ENCODE measurements at regions not wholly inside any gene's neighbourhood (a gene's known extent, or its start where the extent isn't known, plus 50 kb on each side); places are given as distances from the start of the nearest gene placed in this dataset.

DNA sequence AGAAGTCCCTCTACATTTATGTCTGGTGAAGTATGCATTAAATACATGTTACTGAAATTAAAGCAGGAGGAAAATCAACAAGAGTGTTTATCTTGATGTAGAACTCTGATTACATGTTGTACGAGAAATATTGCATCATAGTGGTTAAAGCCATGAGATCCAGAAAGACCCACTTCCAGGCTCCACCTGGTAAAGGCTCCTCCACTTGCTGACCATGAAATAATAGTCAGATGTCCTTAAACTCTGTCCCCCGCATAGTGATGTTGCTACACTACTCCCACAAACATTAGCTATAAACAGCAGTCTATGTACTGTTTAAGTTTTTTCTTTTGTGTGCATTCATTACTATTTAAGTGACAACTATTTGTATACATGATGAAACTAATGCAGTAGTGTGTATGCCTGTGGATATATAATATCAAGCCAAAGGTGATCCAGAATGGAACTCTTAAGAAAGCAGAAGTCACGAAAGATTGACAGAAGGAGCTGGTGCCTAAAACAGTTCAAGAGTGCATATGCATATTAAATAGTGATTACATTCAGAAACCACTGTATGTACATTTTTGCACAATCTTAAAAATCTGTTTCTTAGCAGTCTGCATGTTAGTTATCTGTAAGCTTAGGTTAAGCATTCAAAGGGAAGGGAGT lies 264.4 kb upstream of the KCNMB2 start:
- no peak for DNase-seq (ENCODE audit: low spot score)

- DNase-seq (ENCODE audit: low spot score): no peak
These were observed 263.4 kb upstream of the KCNMB2 start for GRCh38 chr3:178272841-178273240.

- no peak for DNase-seq (ENCODE audit: low spot score)
These were observed 261.5 kb upstream of the KCNMB2 start for GRCh38 chr3:178274711-178275110.

- DNase-seq (ENCODE audit: low spot score): no peak
These were observed 260.9 kb upstream of the KCNMB2 start for GRCh38 chr3:178275311-178275710.

DNA sequence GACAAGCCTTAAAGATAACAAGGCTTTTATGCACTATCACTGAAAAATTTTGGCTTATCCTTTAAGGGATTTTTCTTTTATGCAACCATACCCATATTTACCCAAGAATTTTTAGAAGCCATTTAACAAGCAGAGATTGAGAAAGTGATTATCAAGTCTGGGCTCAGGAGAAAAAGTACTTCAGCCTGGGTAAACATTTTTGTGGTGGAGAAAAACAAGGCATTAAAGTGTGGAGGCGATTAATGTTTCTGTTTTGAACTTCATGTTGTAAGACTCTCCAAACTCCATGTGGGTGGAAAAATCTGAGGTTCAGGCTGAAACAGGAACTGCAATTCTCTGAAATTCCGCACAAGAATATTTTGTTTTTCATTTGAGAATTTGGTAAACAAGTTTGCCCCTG lies 260.4 kb upstream of the KCNMB2 start:
- DNase-seq (ENCODE audit: low spot score): no peak

- no peak for DNase-seq (ENCODE audit: low spot score)
These were observed 258.6 kb upstream of the KCNMB2 start for GRCh38 chr3:178277605-178278004.

- no peak for DNase-seq (ENCODE audit: low spot score)
These were observed 252.7 kb upstream of the KCNMB2 start for GRCh38 chr3:178283561-178283960.

GRCh38 chr3:178284181-178284580 lies 252.1 kb upstream of the KCNMB2 start:
- DNase-seq (ENCODE audit: low spot score): no peak

- no peak for DNase-seq (ENCODE audit: low spot score)
These were observed 248.2 kb upstream of the KCNMB2 start for GRCh38 chr3:178288074-178288473.

DNA sequence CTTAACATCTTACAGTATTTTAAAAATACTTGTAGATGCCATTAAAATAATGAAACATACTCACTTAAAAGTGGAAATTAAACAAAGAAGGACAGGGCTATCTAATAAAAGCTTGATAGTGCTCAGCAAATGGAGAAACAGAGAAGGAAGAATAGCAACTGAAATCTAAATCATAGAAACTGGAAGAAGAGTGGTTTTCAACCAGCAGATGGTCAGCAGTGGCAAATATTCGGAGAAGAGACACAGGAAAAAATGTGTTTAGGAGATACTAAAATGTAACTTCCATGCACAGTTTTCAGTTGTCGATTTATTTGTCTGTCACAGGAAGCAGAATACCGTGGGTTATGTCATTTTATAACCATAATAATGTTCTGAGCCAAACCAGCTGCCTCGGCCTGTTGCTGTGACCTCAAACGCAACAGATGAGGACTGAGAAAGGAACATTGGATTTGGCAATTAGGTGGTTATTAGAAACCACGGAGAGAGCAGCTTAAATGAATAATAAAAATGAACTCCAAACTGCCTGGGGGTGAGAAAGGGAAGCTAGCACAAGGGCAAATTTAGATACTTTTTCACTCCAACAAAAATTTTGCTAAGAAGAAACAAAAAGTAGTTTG lies 246.6 kb upstream of the KCNMB2 start:
- DNase-seq (ENCODE audit: low spot score): no peak

DNA sequence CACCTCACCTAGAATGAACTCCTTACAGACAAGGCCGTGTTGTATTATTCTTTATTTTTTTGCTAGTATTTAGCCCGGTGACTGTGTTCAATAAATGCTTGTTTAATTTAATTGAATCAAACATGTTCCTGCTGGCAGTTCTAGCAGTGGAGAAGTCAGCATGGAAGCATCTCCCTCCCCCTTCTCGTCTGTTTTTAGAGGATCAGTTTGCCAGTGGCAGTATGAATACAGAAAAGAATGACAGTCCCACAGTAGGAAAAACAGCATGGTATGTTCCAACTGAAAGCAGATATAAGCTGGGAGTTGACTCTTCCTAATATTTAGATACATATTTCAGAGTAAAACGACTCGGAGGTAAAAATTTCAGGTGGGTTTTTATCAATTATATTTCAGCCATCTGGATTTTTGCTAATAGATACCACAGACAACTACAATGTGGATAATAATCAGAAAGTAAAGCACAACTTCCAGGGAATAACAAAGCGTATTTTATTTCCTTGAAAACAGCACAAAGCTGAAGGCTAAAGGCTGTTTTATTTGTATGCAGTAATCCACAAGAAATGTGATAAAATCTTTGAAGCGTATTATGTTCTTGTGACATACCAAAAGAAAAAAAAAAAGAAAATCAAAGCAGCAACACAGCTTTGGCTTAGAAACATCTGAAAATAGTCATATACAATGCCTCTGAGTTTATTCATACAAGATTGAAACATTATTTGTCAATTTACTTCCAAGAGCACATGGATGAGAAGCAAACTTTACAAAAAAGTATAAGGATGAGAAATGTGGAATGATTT lies 244.5 kb upstream of the KCNMB2 start:
- no peak for DNase-seq (ENCODE audit: low spot score)

DNA sequence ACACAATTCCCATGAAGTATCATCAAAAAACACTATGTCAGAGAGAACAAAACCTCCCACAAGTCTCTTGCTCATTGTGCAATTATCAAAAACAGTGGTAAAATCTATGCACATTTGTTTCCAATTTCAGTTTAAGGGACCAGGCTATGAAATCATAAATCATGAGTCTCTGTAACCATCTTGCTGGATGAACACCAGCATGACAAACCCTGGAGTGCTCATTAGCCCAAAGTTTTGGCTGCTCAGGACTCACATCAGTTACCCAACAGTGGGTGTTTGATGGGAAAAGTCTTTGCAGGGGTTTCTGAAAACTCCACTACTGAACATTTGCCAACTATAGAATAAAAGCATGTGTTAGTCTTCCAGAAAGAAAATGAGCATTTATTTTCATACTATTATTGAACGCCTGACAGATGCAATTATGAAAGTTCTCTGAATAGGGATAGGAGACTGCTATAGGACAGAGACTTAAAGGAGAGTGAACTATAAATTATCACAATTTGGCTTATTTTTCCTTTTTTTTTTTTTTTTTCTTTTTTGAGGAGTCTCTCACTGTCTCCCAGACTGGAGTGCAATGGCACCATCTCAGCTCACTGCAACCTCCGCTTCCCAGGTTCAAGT lies 240.8 kb upstream of the KCNMB2 start:
- no peak for DNase-seq (ENCODE audit: low spot score)

DNA sequence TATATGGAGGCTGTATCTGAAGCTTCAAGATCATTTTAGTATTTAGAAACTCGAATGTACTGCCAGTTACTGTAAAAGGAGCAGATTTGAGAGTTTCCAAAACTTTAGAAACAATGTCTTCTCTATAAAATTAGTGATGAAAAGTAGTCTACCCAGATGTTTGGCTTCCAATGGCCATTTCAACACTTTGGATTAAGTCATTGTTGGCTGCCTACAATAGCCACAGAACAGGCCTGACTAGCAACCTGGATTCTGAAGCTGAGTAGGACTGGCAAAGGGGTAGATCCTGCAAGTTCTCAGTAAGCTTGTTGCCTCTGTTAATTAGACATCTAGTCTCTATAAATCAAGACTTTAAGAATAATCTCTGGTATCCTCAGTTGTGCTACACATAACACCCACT lies 239.0 kb upstream of the KCNMB2 start:
- no peak for DNase-seq (ENCODE audit: low spot score)

GRCh38 chr3:178297740-178298139 lies 238.5 kb upstream of the KCNMB2 start:
- DNase-seq (ENCODE audit: low spot score): no peak

- no peak for DNase-seq (ENCODE audit: low spot score)
These were observed 235.7 kb upstream of the KCNMB2 start for GRCh38 chr3:178300441-178300959.

DNA sequence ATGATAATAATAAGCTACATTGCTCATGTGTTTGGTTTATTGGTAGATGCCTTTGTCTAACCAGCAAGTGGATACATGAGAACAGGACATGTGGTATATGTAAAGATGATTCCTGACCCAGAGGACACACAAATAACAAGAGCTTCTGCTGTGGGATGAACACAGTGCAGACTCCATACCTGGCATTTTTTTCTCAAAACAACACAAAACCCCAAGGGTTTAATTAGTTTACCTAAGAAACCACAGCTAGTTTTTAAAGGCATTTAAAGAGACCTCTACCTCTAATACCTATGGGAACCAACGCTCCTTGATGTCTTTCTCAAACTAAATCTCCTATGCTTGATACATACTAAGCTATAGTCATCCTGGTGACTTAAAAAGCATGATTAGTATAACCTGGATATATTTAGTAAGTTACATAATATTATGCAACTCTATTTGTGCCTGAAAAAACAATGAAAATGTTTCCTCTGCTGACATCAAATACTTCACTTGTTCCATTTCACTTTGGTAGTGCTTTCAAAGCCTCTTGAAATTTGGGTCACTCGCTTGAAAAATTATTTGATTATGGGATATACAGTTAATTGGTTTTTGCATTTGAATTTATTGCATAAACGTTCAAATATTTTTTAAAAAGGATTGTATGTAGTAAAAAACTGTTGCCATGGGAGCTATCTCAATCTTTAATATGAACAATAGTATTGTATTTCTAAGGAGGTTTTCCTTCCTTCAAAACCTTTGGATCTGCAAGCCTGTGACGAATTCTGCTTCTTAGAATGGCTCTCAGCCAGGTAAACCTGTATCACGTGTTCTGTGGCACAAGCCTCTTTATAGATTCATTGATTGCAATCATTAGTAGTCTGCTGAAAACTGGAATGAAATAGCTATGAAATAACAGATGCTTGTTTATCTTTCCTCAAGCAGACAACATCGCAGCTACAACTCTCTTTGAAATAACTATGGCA lies 233.0 kb upstream of the KCNMB2 start:
- DNase-seq (ENCODE audit: low spot score): no peak

GRCh38 chr3:178304758-178305467 lies 231.3 kb upstream of the KCNMB2 start:
- DNase-seq (ENCODE audit: low spot score): no peak

- no peak for DNase-seq (ENCODE audit: low spot score)
These were observed 229.7 kb upstream of the KCNMB2 start for GRCh38 chr3:178306432-178307115.

DNA sequence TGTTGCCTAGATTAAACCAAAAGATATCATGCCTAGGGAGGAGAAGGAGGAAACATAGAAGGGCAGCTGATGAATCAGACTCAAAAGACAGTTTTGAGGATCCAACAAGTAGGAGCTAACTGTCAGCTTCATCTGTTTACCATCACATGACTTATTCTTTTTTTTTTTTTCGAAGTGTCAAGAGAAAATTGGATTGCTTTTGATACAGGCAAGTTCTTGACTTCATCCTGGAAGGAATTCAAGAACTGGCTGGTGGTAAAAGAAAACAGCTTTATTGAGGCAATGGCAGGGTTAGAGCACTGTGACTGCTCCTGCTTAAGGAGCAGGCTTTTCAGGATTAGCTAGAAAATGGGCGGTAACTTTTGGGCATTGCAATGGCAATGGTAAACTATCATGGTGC lies 227.5 kb upstream of the KCNMB2 start:
- DNase-seq (ENCODE audit: low spot score): no peak

DNA sequence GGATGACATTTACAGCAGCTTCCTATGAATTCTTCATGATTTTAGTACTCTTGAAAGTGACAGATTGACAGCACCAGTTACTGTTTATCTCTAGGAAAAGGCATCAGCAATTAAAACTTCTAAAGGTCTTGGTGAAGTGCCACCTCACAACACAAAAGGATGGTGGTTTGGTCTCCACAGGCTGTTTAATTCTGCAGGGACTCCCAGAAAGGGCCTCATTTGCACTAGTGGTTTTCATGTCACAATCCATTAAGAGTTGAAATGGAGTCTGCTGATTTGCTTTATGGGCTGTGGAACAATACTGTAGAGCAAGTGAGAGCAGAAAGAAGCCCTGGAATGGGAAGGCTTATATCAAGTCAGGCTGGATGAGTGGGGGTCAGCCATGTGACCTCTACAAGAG lies 225.3 kb upstream of the KCNMB2 start:
- no peak for DNase-seq (ENCODE audit: low spot score)
